Adrenal gland (tissue), 5 donors: ENCODE measurements at regions not wholly inside any gene's neighbourhood (a gene's known extent, or its start where the extent isn't known, plus 50 kb on each side); places are given as distances from the start of the nearest gene placed in this dataset.

Source experiments
- POLR2A ChIP-seq, 2 donors: fragments of 450-650 bp; IDR thresholded peaks; one replicate each; pipeline ENCODE4 v1.6.1; 2017; ENCODE audit warnings: antibody characterized with exemption in 2 of 2, mild to moderate bottlenecking in 2 of 2, moderate library complexity in 1 of 2
- TF ChIP-seq, protein P1 (sequence below), 6 experiments: fragments of 450-650 bp in 4 of 6; fragments of 200-600 bp in 2 of 6; sonication (generic) in 1 of 6; IDR thresholded peaks; 1 replicate in 5 of 6; 2 replicates in 1 of 6; pipeline versions ENCODE4 v1.5.1 to v1.8.0; 2016 to 2021; ENCODE audit warnings: antibody characterized with exemption in 6 of 6, mild to moderate bottlenecking in 2 of 6, moderate library complexity in 1 of 6
- donor health status: DM: no; HTN: no; CAD: no.

DNA sequence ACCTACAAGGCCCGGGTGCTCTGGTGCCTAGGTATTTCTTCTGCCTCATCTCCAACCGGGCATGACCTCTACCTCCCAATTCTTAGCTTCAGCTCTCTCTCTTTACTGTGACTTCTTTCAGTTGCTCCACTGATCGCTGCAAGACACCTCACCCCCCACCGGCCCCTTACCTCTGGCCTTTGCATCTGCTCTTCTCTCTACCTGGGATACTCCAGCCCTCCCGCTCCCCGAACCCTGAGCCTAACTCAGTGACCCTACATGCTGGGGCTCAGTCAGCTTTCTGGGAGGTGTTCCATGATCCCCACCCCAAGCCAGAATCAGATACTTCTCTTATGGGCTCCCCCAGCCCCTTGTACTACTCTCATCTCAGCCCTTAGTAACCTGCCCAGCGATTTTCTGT is 99.6 kb downstream of the EFNB1 start:
- TF ChIP-seq, protein P1, sequence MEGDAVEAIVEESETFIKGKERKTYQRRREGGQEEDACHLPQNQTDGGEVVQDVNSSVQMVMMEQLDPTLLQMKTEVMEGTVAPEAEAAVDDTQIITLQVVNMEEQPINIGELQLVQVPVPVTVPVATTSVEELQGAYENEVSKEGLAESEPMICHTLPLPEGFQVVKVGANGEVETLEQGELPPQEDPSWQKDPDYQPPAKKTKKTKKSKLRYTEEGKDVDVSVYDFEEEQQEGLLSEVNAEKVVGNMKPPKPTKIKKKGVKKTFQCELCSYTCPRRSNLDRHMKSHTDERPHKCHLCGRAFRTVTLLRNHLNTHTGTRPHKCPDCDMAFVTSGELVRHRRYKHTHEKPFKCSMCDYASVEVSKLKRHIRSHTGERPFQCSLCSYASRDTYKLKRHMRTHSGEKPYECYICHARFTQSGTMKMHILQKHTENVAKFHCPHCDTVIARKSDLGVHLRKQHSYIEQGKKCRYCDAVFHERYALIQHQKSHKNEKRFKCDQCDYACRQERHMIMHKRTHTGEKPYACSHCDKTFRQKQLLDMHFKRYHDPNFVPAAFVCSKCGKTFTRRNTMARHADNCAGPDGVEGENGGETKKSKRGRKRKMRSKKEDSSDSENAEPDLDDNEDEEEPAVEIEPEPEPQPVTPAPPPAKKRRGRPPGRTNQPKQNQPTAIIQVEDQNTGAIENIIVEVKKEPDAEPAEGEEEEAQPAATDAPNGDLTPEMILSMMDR (IDR thresholded peaks at IDR 0.05): no peak
- TF ChIP-seq POLR2A (IDR thresholded peaks at IDR 0.05): no peak
